Hematopoietic multipotent progenitor cell treated with erythropoietin and hydrocortisone succinate and interleukin-3 and kit ligand, for 6 days (in vitro differentiated cells): ENCODE measurements at regions not wholly inside any gene's neighbourhood (a gene's known extent, or its start where the extent isn't known, plus 50 kb on each side); places are given as distances from the start of the nearest gene placed in this dataset.

Experiments used
- DNase-seq: peaks from one replicate; pipeline ENCODE4 v3.0.0-alpha.2; 2015

DNA sequence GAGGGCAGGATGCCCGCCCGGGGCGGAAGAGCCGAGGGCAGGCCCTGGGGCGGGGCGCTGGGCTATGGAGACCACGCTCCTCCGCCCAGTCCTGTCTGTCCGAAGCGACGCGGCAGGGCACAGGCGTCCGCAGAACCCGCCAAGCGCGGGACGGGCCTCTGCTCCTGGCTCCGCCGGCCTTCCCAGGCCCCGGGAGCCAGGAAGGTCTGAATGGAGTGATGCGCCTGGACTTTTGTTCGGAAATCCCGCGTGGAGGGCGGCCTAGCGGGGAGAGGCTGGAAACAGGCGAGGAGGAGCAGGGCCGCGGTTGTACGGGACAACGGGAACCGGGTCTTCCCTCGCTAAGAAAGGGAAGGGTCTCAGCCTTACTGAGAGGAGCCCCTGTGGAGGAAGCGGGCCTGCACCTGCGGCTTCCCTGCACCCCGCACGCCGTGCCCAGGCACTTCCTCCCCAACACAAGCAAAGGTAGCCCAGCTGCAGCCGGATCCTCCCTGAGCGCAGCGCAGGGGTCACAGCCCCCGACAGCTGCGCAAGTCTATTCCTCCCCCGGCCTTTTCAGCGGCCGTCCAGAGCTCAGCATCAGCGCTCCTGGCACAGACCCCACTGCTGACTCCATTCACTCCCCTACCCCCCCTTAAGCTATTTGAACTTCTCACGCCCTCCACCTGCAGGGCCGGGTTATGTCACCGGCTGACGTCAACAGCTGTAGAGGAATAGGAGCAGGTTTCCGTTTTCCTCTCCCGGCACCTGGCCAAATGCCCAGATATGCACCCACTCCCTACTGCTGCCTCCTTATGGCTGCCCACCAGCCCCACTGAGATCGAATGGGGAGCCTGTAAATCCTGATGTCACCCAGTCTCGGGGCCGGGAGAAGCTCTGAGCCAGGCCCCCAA lies 143.2 kb upstream of the RET start:
- peak; percentile 9 for DNase-seq

- DNase-seq = no peak
Measured at GRCh38 chr10:42934351-42934811, 142.5 kb upstream of the RET start.

DNA sequence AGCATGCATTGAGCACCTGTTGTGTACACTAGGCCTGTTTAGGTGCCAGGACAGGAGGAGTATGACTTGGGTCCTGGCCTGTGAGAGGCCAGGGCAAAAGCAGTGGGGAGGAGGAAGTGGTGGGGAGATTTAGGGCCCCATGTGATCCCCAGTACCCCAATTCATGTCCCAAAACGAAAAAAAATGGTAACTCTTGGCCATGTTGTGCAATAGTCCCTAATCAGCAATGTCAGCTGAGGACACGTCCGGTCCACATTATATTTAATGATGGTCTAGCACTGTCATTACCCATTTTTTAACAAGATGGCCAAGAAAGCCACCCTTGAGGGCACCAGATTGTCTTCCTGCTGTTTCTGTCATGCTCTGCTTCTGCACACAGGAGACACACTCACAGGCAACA lies 142.0 kb upstream of the RET start:
- no peak for DNase-seq

DNA sequence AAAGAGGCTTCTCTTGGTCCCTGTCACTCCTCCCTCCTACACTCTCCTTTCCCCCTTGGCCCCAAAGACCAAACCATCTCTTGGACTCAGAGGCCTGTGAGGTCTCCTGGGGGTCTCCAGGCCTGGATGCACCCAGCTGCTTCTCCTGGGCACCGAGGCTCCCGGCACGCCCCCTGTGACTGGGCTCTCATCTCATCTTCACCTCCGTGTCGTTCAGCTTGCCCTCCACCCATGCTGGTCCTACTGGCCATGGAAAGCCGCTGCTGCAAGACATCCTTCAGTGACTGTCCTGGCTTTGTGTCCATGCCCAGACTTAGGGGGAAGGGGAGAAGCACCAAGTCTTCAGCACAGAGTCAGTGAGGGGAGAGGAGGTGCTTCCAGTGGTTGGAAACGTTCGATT lies 141.4 kb upstream of the RET start:
- DNase-seq = no peak

DNA sequence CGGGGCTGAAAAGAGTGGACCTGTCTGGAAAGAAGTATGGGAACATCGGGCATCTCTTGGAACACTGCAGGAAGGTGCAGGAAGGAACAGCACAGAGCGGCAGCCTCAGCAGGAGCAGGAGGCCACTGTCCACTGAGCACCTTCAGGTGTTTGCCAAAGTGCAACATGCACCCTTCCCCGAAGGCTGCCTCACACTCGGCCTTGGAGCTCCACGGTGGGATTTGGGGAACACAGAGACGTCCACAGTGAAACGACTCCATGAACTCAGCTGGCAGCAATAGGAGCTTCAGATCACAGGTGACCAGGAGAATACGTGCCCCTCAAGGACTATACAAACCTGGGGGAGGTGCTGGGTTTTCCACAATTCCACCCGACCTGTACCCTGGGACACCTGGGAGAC lies 140.3 kb upstream of the RET start:
- DNase-seq = no peak

DNA sequence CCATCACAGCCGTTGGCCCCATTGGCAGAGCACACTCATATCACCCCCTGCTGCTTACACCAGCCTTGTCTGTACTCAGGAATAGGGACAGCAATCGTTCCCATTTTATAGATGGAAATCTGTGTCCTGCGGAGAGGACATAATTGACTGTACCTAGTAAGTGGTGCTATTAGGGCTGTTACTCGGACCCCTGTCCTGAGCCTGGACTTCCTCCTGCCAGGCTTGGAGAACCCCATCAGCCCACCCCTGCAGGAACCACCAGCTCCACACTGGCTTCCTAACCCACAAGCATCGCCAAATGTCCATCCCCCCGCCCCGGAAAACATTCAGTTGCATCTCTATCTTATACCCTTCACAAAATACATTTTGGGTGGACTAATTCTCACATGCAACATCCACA lies 139.8 kb upstream of the RET start:
- DNase-seq = no peak

GRCh38 chr10:42937649-42938180 lies 139.2 kb upstream of the RET start:
- no peak for DNase-seq

GRCh38 chr10:42938351-42938750 lies 138.5 kb upstream of the RET start:
- no peak for DNase-seq

DNA sequence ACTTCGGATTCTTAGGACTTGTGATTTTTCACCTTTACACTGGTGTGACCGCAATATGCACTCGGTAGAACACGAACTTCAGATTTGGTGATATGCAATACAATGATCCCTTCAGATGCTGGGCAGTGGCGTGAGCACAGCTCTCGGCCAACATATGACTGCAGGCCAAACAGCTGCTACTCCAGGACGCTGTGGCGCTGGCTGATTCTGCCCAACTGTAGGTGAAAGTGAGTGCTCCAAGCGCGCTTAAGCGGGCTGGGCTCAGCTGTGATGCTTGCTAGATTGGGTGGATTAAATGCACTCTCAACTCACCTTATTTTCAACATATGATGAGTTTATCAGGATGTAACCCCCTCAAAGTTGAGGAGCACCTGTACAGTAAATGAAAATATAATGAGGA lies 137.6 kb upstream of the RET start:
- DNase-seq = no peak

- no peak for DNase-seq
Measured at GRCh38 chr10:42939685-42940366, 137.0 kb upstream of the RET start.

- no peak for DNase-seq
Measured at GRCh38 chr10:42940487-42941294, 136.2 kb upstream of the RET start.

- no peak for DNase-seq
Measured at GRCh38 chr10:42941295-42941644, 135.6 kb upstream of the RET start.

GRCh38 chr10:42941790-42942189 lies 135.1 kb upstream of the RET start:
- DNase-seq = no peak

DNA sequence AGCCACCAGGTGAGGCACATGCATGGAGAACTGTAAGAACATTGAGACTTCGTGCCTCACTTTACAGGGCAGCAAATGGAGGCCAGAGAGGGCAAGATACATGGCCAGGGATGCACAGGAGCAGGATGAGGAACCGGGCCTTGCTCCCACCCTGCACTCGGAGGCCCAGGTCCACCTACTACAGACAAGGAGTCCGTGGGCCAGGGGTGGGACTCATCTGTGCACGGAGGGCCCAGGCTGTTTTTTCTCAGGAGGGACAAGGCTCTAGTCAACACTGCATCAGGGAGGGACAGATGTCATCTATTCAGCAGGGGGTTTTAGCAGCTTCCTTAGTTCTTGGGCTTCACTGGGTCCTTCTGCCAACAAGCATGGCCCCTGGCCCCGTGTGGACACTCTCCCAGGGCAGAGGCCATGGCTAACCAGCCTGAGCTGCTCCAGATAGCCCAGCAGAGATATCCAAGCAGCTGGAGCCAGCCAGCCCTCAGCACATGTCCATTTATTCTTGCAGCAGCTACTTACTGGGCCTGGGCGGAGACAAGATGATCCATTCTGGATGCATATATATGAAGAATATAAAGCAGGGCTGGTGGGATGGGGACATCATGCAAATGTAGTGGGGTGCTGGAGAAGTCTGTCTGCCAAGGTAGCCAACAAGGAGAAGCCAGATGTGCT lies 134.5 kb upstream of the RET start:
- no peak for DNase-seq

- no peak for DNase-seq
Measured at GRCh38 chr10:42943025-42943818, 133.6 kb upstream of the RET start.

- no peak for DNase-seq
Measured at GRCh38 chr10:42948040-42948439, 128.8 kb upstream of the RET start.

GRCh38 chr10:42949287-42949686 lies 127.6 kb upstream of the RET start:
- no peak for DNase-seq

- DNase-seq = no peak
Measured at GRCh38 chr10:42950606-42951485, 126.0 kb upstream of the RET start.

DNA sequence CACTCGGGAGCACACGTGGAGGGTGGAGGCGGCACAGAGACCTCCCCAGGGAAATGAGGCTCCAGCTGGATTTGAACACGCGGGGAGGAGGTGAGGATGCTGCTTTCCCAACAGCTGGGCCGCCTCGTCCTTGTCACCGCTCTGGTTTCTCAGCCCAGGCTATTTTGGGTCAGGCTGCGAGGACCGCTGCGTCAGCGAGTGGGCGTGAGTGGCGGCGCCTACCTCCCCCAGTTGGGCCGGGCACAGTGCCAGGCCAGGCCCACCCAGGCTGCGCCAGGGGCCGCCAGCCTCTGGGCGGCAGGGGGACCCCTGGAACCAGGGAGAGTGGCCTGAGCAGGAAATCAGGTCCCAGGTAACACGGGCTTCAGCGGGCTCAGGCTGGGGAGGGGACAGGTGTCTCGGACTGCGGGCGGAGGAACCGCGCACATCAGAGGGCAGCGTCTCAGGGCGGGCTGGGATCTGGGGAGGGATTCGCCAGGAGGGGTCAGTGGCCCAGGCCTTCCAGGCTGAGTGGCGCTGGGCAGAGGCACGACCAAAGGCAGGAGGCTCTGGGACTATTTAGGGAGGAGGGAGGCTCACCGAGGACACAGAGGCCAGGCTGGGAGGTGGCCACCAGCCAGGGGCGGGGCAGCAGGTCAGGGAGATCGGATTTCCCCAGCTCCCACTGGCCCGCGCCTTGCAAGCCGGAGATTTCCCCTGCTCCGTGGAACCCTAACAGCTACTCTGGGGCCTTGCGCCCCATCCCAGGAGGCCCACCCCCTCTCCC lies 125.2 kb upstream of the RET start:
- no peak for DNase-seq

DNA sequence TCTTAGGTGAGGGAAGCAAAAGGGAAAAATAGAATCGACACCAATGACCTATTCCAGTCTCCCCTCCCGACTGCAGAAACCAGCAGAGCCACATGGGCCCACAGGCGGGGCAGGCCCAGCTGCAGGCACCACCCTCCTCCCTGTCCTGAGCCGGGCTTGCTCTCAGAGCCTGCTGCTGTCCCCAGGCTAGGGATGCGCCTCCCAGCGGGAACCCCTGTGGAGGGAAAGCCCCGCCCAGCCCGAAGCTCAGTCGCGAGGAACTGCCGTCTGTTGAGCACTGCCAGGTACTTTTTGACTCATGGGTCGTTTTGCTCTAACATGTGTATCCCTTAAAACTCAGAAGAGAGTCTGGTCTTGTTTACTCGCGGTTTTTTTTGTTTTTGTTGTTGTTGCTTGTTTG lies 124.5 kb upstream of the RET start:
- DNase-seq = no peak
